Neural cell (in vitro differentiated cells): ENCODE measurements at regions not wholly inside any gene's neighbourhood (a gene's known extent, or its start where the extent isn't known, plus 50 kb on each side); places are given as distances from the start of the nearest gene placed in this dataset.

Experiments
- H2AFZ ChIP-seq: fragments of 200-600, 300-800 bp; sonication (generic), shearing (Covaris generic); 2 replicates; pipeline ENCODE4 v1.6.0; 2014; ENCODE audit warnings: low read depth, mild to moderate bottlenecking, antibody characterized with exemption, low read length, moderate library complexity
- H3F3A ChIP-seq: fragments of 200-600 bp; shearing (Covaris generic); 2 replicates; pipeline ENCODE4 v1.6.1; 2016; ENCODE audit warnings: mild to moderate bottlenecking, moderate library complexity, mixed read lengths, antibody characterized with exemption, low read length; ENCODE audit not compliant: insufficient read depth, poor library complexity, severe bottlenecking
- H3K27ac ChIP-seq: fragments of 200-600, 300-800 bp; sonication (generic), shearing (Covaris generic); 2 replicates; pipeline ENCODE4 v1.5.1; 2014; ENCODE audit warnings: mild to moderate bottlenecking, low read length, moderate library complexity
- H3K27me3 ChIP-seq: fragments of 300-800, 200-600 bp; sonication (generic), shearing (Covaris generic); 2 replicates; pipeline ENCODE4 v1.6.0; 2014; ENCODE audit warnings: mild to moderate bottlenecking, low read depth, low read length, moderate library complexity; ENCODE audit not compliant: insufficient read depth
- H3K36me3 ChIP-seq: fragments of 300-800, 200-600 bp; sonication (generic), shearing (Covaris generic); 2 replicates; pipeline ENCODE4 v1.5.1; 2014; ENCODE audit warnings: mild to moderate bottlenecking, antibody characterized with exemption, low read length, moderate library complexity; ENCODE audit not compliant: insufficient read depth
- H3K4me2 ChIP-seq: fragments of 300-800, 200-600 bp; sonication (generic), shearing (Covaris generic); 2 replicates; pipeline ENCODE4 v1.6.0; 2014; ENCODE audit warnings: mild to moderate bottlenecking, low read length
- H3K4me3 ChIP-seq: fragments of 300-800, 200-600 bp; sonication (generic), shearing (Covaris generic); 2 replicates; pipeline ENCODE4 v1.5.1; 2014; ENCODE audit warnings: mild to moderate bottlenecking, low read length, moderate library complexity
- H3K79me2 ChIP-seq: fragments of 200-600 bp; shearing (Covaris generic); replicated peaks from 2 replicates; pipeline ENCODE4 v1.6.0; 2014; ENCODE audit warnings: mild to moderate bottlenecking, low read length, moderate library complexity; ENCODE audit not compliant: insufficient read depth
- H3K9ac ChIP-seq: fragments of 300-800, 200-600 bp; sonication (generic), shearing (Covaris generic); 2 replicates; pipeline ENCODE4 v1.6.1; 2016; ENCODE audit warnings: mild to moderate bottlenecking, low read length, mixed read lengths
- H3K9me2 ChIP-seq: fragments of 200-600 bp; shearing (Covaris generic); 2 replicates; pipeline ENCODE4 v1.6.1; 2016; ENCODE audit warnings: mild to moderate bottlenecking, low read length, mixed read lengths; ENCODE audit not compliant: insufficient read depth
- H3K9me3 ChIP-seq: fragments of 200-600, 300-800 bp; sonication (generic), shearing (Covaris generic); 2 replicates; pipeline ENCODE4 v1.6.1; 2016; ENCODE audit warnings: mild to moderate bottlenecking, mixed run types, low read length, moderate library complexity, mixed read lengths
- H4K20me1 ChIP-seq: fragments of 200-600 bp; shearing (Covaris generic); 2 replicates; pipeline ENCODE4 v1.6.1; 2016; ENCODE audit warnings: mild to moderate bottlenecking, mixed run types; ENCODE audit not compliant: insufficient read depth
- CTCF ChIP-seq: fragments of 450-650 bp; IDR thresholded peaks from 2 replicates; pipeline ENCODE4 v1.5.1; 2014; ENCODE audit warnings: antibody characterized with exemption, mild to moderate bottlenecking, moderate library complexity; ENCODE audit not compliant: poor library complexity, severe bottlenecking
- EP300 ChIP-seq: fragments of 450-650 bp; conservative IDR thresholded peaks from 2 replicates; pipeline ENCODE4 v1.6.1; 2014; ENCODE audit warnings: antibody characterized with exemption, mild to moderate bottlenecking, moderate library complexity; ENCODE audit not compliant: poor library complexity, severe bottlenecking
- EZH2 ChIP-seq: fragments of 200-600, 300-800 bp; shearing (Covaris generic), sonication (generic); IDR thresholded peaks from 2 replicates; pipeline ENCODE4 v1.6.1; 2014; ENCODE audit warnings: antibody characterized with exemption, low read length, borderline replicate concordance, mild to moderate bottlenecking; ENCODE audit not compliant: insufficient read depth, poor library complexity, severe bottlenecking
- MXI1 ChIP-seq: fragments of 450-650 bp; conservative IDR thresholded peaks from 2 replicates; pipeline ENCODE4 v1.6.1; 2014; ENCODE audit warnings: antibody characterized with exemption, mild to moderate bottlenecking; ENCODE audit not compliant: poor library complexity, severe bottlenecking
- POLR2AphosphoS5 ChIP-seq: IDR thresholded peaks from 2 replicates; pipeline ENCODE4 v1.6.1; 2012
- RAD21 ChIP-seq: fragments of 450-650 bp; conservative IDR thresholded peaks from 2 replicates; pipeline ENCODE4 v1.6.1; 2014; ENCODE audit warnings: antibody characterized with exemption, mild to moderate bottlenecking, moderate library complexity
- REST ChIP-seq: IDR thresholded peaks from 2 replicates; pipeline ENCODE4 v1.6.1; 2012; ENCODE audit warnings: borderline replicate concordance
- SMC3 ChIP-seq: fragments of 450-650 bp; conservative IDR thresholded peaks from 2 replicates; pipeline ENCODE4 v1.6.1; 2014; ENCODE audit warnings: antibody characterized with exemption, mild to moderate bottlenecking, moderate library complexity; ENCODE audit not compliant: poor library complexity
- TAF1 ChIP-seq: IDR thresholded peaks from 2 replicates; pipeline ENCODE4 v1.6.1; 2012; ENCODE audit warnings: low read depth

- TF ChIP-seq POLR2AphosphoS5, result no peak
- TF ChIP-seq SMC3, result no peak
- no peak for TF ChIP-seq TAF1
Measured at GRCh38 chr3:72328755-72329277, 519.4 kb downstream of the SHQ1 start (continued).

- Histone ChIP-seq H3K36me3 (no peaks in the 10 kb centered on the region), H3K27ac (no peak overlapping the region), H3K9ac (no peak overlapping the region), H3K9me2 (no peaks in the 10 kb centered on the region), H3K27me3 (no peaks in the 10 kb centered on the region), H3K79me2 (no peaks in the 10 kb centered on the region), H3K4me3 (no peak overlapping the region), H2AFZ (no peak overlapping the region), H3K9me3 (no peaks in the 10 kb centered on the region), H3K4me2 (no peak overlapping the region), H4K20me1 (no peaks in the 10 kb centered on the region), H3F3A (no peaks in the 10 kb centered on the region)
- TF ChIP-seq EP300 (no peak), REST (no peak), SMC3 (no peak), EZH2 (no peak), POLR2AphosphoS5 (no peak), RAD21 (no peak), CTCF (no peak)
Measured at GRCh38 chr3:72327008-72327407, 521.2 kb downstream of the SHQ1 start.

- no peaks in the 10 kb centered on the region for H3K79me2 ChIP-seq
- no peak overlapping the region for H3K4me2 ChIP-seq
- no peak overlapping the region for H3K4me3 ChIP-seq
- no peaks in the 10 kb centered on the region for H3F3A ChIP-seq
- H3K9ac ChIP-seq, result no peak overlapping the region
- H3K27ac ChIP-seq, result no peak overlapping the region
- no peaks in the 10 kb centered on the region for H3K9me3 ChIP-seq
- no peak for TF ChIP-seq POLR2AphosphoS5
- no peak for TF ChIP-seq SMC3
- TF ChIP-seq EZH2, result no peak
- TF ChIP-seq RAD21, result no peak
- no peak for TF ChIP-seq REST
- TF ChIP-seq MXI1, result no peak
- no peak for TF ChIP-seq EP300
- TF ChIP-seq CTCF, result no peak
- no peak for TF ChIP-seq TAF1
- no peaks in the 10 kb centered on the region for H3K9me2 ChIP-seq
- H4K20me1 ChIP-seq, result no peaks in the 10 kb centered on the region
- H2AFZ ChIP-seq, result no peak overlapping the region
- no peaks in the 10 kb centered on the region for H3K27me3 ChIP-seq
- no peaks in the 10 kb centered on the region for H3K36me3 ChIP-seq
Measured at GRCh38 chr3:72324253-72324811, 523.9 kb downstream of the SHQ1 start.
